Neural progenitor cell (in vitro differentiated cells): ENCODE measurements at regions not wholly inside any gene's neighbourhood (a gene's known extent, or its start where the extent isn't known, plus 50 kb on each side); places are given as distances from the start of the nearest gene placed in this dataset.

ENCODE experiments used
- DNase-seq: peaks from one replicate; pipeline ENCODE4 v3.0.0-alpha.2; 2016; ENCODE audit warnings: low spot score
- H2AFZ ChIP-seq: fragments of 200-600 bp; sonication (generic); replicated peaks from 2 replicates; pipeline ENCODE4 v1.6.1; 2016; ENCODE audit warnings: antibody characterized with exemption
- H3F3A ChIP-seq: fragments of 200-600 bp; sonication (generic); 2 replicates; pipeline ENCODE4 v1.6.1; 2016; ENCODE audit warnings: antibody characterized with exemption, low read depth
- H3K27ac ChIP-seq: fragments of 200-600 bp; sonication (generic); 2 replicates; pipeline ENCODE4 v1.5.1; 2016; ENCODE audit warnings: mild to moderate bottlenecking
- H3K27me3 ChIP-seq: fragments of 200-600 bp; sonication (generic); 2 replicates; pipeline ENCODE4 v1.6.1; 2016; ENCODE audit warnings: mild to moderate bottlenecking, moderate library complexity
- H3K36me3 ChIP-seq: fragments of 200-600 bp; sonication (generic); 2 replicates; pipeline ENCODE4 v1.5.1; 2016
- H3K4me1 ChIP-seq: fragments of 200-600 bp; sonication (generic); 2 replicates; pipeline ENCODE4 v1.6.1; 2016; ENCODE audit warnings: mixed run types
- H3K4me2 ChIP-seq: fragments of 200-600 bp; sonication (generic); 2 replicates; pipeline ENCODE4 v1.6.1; 2016
- H3K4me3 ChIP-seq: fragments of 200-600 bp; sonication (generic); 2 replicates; pipeline ENCODE4 v1.5.1; 2016
- H3K79me2 ChIP-seq: fragments of 200-600 bp; sonication (generic); 2 replicates; pipeline ENCODE4 v1.6.1; 2016; ENCODE audit warnings: low read depth
- H3K9ac ChIP-seq: fragments of 200-600 bp; sonication (generic); 2 replicates; pipeline ENCODE4 v1.6.1; 2016
- H3K9me3 ChIP-seq: fragments of 200-600 bp; sonication (generic); 2 replicates; pipeline ENCODE4 v1.5.1; 2016; ENCODE audit warnings: low read depth
- H4K20me1 ChIP-seq: fragments of 200-600 bp; sonication (generic); 2 replicates; pipeline ENCODE4 v1.6.1; 2016; ENCODE audit warnings: low read depth
- H3K27ac Mint-ChIP-seq: 3 replicates; pipeline ENCODE4 v1.8.0; 2021; ENCODE audit warnings: mixed read lengths
- H3K27me3 Mint-ChIP-seq: 2 replicates; pipeline ENCODE4 v1.8.0; 2022; ENCODE audit warnings: low read depth, mild to moderate bottlenecking, inconsistent platforms, moderate library complexity, mixed read lengths; ENCODE audit not compliant: insufficient read depth
- H3K36me3 Mint-ChIP-seq: 3 replicates; pipeline ENCODE4 v1.8.0; 2021; ENCODE audit warnings: mixed read lengths
- H3K4me1 Mint-ChIP-seq: 3 replicates; pipeline ENCODE4 v1.8.0; 2021; ENCODE audit warnings: mixed read lengths
- H3K4me3 Mint-ChIP-seq: 3 replicates; pipeline ENCODE4 v1.8.0; 2021; ENCODE audit warnings: mild to moderate bottlenecking, moderate library complexity, mixed read lengths
- H3K9me3 Mint-ChIP-seq: 3 replicates; pipeline ENCODE4 v1.8.0; 2020; ENCODE audit warnings: mixed read lengths
- EZH2 ChIP-seq: fragments of 200-600 bp; sonication (generic); IDR thresholded peaks from 2 replicates; pipeline ENCODE4 v1.6.1; 2017; ENCODE audit warnings: antibody characterized with exemption, mild to moderate bottlenecking, moderate library complexity
- EZH2phosphoT487 ChIP-seq: fragments of 200-600 bp; sonication (generic); IDR thresholded peaks from 2 replicates; pipeline ENCODE4 v1.6.1; 2017; ENCODE audit warnings: antibody characterized with exemption
- TF ChIP-seq, protein P1 (sequence below): fragments of 200-600 bp; sonication (generic); IDR thresholded peaks from 2 replicates; pipeline ENCODE4 v1.5.1; 2017; ENCODE audit warnings: antibody characterized with exemption, mild to moderate bottlenecking

DNA sequence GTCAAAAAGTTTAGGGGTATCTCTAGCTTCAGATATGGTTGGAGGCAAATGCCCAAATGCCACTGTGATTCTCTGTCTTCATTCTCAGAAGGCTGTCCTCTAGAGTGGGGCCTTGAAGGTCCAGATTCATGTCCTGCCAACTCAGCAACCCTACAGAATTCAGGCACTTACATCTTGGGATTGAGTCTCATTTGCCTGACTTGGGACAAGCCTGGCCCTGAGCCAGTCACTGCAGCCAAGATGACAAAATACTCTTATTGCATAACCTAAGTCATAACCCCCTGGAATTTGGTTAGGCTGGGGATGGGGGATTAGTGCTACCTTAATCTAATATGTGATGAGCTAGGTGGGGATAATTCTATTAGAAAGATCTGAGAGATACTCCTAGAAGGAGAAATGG, 100.5 kb downstream of the AREG start:
- Histone ChIP-seq H3F3A (no peaks in the 10 kb centered on the region), H3K9me3 (no peaks in the 10 kb centered on the region), H3K4me1 (no peaks in the 10 kb centered on the region), H2AFZ (no peak overlapping the region), H3K4me2 (no peak overlapping the region), H3K27me3 (no peaks in the 10 kb centered on the region), H4K20me1 (no peaks in the 10 kb centered on the region), H3K79me2 (no peaks in the 10 kb centered on the region), H3K4me3 (no peak overlapping the region), H3K27ac (no peak overlapping the region), H3K9ac (no peak overlapping the region), H3K36me3 (no peaks in the 10 kb centered on the region)
- H3K36me3 Mint-ChIP-seq = no peaks in the 10 kb centered on the region
- H3K27me3 Mint-ChIP-seq = peaks cover 3% of the 10 kb centered on the region
- H3K4me1 Mint-ChIP-seq = no peaks in the 10 kb centered on the region
- no peak overlapping the region for H3K27ac Mint-ChIP-seq
- TF ChIP-seq EZH2phosphoT487 (no peak), EZH2 (no peak)
- TF ChIP-seq, protein P1, sequence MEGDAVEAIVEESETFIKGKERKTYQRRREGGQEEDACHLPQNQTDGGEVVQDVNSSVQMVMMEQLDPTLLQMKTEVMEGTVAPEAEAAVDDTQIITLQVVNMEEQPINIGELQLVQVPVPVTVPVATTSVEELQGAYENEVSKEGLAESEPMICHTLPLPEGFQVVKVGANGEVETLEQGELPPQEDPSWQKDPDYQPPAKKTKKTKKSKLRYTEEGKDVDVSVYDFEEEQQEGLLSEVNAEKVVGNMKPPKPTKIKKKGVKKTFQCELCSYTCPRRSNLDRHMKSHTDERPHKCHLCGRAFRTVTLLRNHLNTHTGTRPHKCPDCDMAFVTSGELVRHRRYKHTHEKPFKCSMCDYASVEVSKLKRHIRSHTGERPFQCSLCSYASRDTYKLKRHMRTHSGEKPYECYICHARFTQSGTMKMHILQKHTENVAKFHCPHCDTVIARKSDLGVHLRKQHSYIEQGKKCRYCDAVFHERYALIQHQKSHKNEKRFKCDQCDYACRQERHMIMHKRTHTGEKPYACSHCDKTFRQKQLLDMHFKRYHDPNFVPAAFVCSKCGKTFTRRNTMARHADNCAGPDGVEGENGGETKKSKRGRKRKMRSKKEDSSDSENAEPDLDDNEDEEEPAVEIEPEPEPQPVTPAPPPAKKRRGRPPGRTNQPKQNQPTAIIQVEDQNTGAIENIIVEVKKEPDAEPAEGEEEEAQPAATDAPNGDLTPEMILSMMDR = no peak
- no peaks in the 10 kb centered on the region for H3K9me3 Mint-ChIP-seq
- DNase-seq = no peak
- no peak overlapping the region for H3K4me3 Mint-ChIP-seq

DNA sequence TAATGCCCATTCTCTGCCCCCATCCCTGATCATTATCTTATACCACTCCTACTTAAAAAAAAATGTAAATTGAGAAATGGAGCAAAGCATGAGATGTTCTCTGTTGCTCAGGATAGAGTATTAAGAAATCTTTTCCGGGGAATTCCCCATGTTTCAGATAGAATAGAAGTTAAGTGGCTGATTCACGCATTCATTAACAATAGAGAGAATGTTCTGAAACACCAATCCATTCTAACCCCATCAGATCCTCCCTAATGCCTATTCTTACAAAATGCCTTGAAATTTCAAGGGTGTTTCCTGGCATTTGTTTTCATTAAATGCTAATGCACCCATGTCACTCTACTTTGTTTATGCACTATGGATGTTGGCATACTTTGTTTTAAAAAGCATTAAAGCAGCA, 101.1 kb downstream of the AREG start:
- H3K4me3 Mint-ChIP-seq = no peak overlapping the region
- no peaks in the 10 kb centered on the region for H3F3A ChIP-seq
- H2AFZ ChIP-seq = no peak overlapping the region
- TF ChIP-seq EZH2phosphoT487 (no peak), EZH2 (no peak)
- TF ChIP-seq, protein P1 = no peak
- H3K79me2 ChIP-seq = no peaks in the 10 kb centered on the region
- H3K36me3 Mint-ChIP-seq = no peaks in the 10 kb centered on the region
- H4K20me1 ChIP-seq = no peaks in the 10 kb centered on the region
- H3K9ac ChIP-seq = no peak overlapping the region
- no peak for DNase-seq
- peaks cover 3% of the 10 kb centered on the region for H3K27me3 Mint-ChIP-seq
- H3K27me3 ChIP-seq = no peaks in the 10 kb centered on the region
- no peaks in the 10 kb centered on the region for H3K9me3 ChIP-seq
- H3K4me2 ChIP-seq = no peak overlapping the region
- H3K4me1 Mint-ChIP-seq = no peaks in the 10 kb centered on the region
- H3K27ac ChIP-seq = no peak overlapping the region
- H3K9me3 Mint-ChIP-seq = no peaks in the 10 kb centered on the region
- H3K4me1 ChIP-seq = no peaks in the 10 kb centered on the region
- H3K36me3 ChIP-seq = no peaks in the 10 kb centered on the region
- H3K4me3 ChIP-seq = no peak overlapping the region
- no peak overlapping the region for H3K27ac Mint-ChIP-seq

DNA sequence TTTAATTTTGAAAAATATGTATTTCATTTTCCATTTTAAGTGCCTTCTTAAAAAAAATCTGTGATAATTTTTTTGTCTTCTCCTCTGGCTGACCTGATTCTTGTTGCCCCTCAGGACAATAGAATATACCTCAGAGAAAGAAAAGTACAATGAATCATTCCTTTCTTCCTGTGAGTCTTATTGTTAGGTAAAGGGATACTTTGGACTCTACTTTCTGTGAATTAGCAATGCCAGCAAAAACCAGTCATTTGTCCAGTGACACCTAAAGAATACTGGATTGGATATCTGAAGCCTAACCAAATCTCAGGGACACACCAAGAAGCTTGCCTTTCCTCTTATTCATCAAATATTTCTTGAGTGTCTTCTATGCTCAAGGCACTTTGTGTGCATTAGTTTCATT, 102.1 kb downstream of the AREG start:
- H3K27me3 Mint-ChIP-seq = peaks cover 3% of the 10 kb centered on the region
- H3K79me2 ChIP-seq = no peaks in the 10 kb centered on the region
- H3K9me3 ChIP-seq = no peaks in the 10 kb centered on the region
- no peaks in the 10 kb centered on the region for H3K36me3 ChIP-seq
- no peaks in the 10 kb centered on the region for H3K36me3 Mint-ChIP-seq
- H4K20me1 ChIP-seq = no peaks in the 10 kb centered on the region
- no peaks in the 10 kb centered on the region for H3F3A ChIP-seq
- TF ChIP-seq EZH2 = no peak
- TF ChIP-seq, protein P1 = no peak
- TF ChIP-seq EZH2phosphoT487 = no peak
- H3K4me1 Mint-ChIP-seq = no peaks in the 10 kb centered on the region
- H3K4me2 ChIP-seq = no peak overlapping the region
- H3K27me3 ChIP-seq = no peaks in the 10 kb centered on the region
- H2AFZ ChIP-seq = no peak overlapping the region
- H3K4me3 ChIP-seq = no peak overlapping the region
- no peak overlapping the region for H3K9ac ChIP-seq
- H3K27ac Mint-ChIP-seq = no peak overlapping the region
- no peak overlapping the region for H3K4me3 Mint-ChIP-seq
- no peak overlapping the region for H3K27ac ChIP-seq
- DNase-seq = no peak
- H3K9me3 Mint-ChIP-seq = no peaks in the 10 kb centered on the region
- no peaks in the 10 kb centered on the region for H3K4me1 ChIP-seq

DNA sequence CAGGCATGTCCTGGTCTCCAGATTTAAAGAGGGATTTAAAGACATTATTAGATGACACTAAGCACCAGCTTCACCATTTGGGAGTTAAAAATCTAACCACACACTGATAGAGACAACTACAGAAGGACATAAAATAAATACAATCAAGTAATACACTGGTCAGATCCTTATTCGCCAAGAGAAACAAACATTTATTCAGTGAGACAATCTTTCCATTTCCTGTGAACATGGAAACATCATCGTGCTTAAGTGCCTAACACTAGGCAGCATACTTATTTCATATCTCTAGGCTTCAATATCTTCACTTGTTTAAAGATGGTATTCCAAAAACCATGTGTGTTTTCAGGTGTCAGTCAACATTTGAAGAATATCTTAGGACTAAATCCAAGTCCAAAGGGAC, 103.6 kb downstream of the AREG start:
- Histone ChIP-seq H3K4me3 (no peak overlapping the region), H3K79me2 (no peaks in the 10 kb centered on the region), H3K27me3 (no peaks in the 10 kb centered on the region), H3K36me3 (no peaks in the 10 kb centered on the region), H3K4me1 (no peaks in the 10 kb centered on the region), H3F3A (no peaks in the 10 kb centered on the region), H2AFZ (no peak overlapping the region), H4K20me1 (no peaks in the 10 kb centered on the region), H3K27ac (no peak overlapping the region), H3K9ac (no peak overlapping the region), H3K9me3 (no peaks in the 10 kb centered on the region), H3K4me2 (no peak overlapping the region)
- Mint-ChIP-seq H3K9me3 (no peaks in the 10 kb centered on the region), H3K27me3 (peaks cover 3% of the 10 kb centered on the region), H3K36me3 (no peaks in the 10 kb centered on the region), H3K4me3 (no peak overlapping the region), H3K27ac (no peak overlapping the region), H3K4me1 (no peaks in the 10 kb centered on the region)
- no peak for TF ChIP-seq EZH2
- TF ChIP-seq, protein P1 = no peak
- no peak for TF ChIP-seq EZH2phosphoT487
- DNase-seq = no peak
